GM21576 (cell line): ENCODE measurements at regions not wholly inside any gene's neighbourhood (a gene's known extent, or its start where the extent isn't known, plus 50 kb on each side); places are given as distances from the start of the nearest gene placed in this dataset.
A peak's percentile ranks its signal among the peaks of the same experiment; 100 is the strongest.
"Not testable (repeated sequence)": the region's sequence is repeated elsewhere in the genome, so short reads cannot be mapped to it uniquely, and the experiment has no call there.

Source experiments
- ATAC-seq: cut with Tn5 transposase; IDR thresholded peaks from one replicate; pipeline ENCODE4 v1.9.1; 2021; ENCODE audit warnings: mild to moderate bottlenecking, moderate library complexity; ENCODE audit not compliant: unreplicated experiment

- no peak for ATAC-seq
Observed at GRCh38 chr2:48180557-48180956, 133.9 kb upstream of the FOXN2 start.

- ATAC-seq, result no peak
Observed at GRCh38 chr2:48183276-48183675, 131.2 kb upstream of the FOXN2 start.

- no peak for ATAC-seq
Observed at GRCh38 chr2:48183991-48184390, 130.5 kb upstream of the FOXN2 start.

- ATAC-seq, result no peak
Observed at GRCh38 chr2:48187503-48187902, 127.0 kb upstream of the FOXN2 start.

GRCh38 chr2:48189552-48190228 is 124.8 kb upstream of the FOXN2 start:
- ATAC-seq, result no peak

- ATAC-seq, result no peak
Observed at GRCh38 chr2:48190230-48190629, 124.3 kb upstream of the FOXN2 start.

GRCh38 chr2:48194641-48195040 is 119.8 kb upstream of the FOXN2 start:
- no peak for ATAC-seq

GRCh38 chr2:48195169-48195568 is 119.3 kb upstream of the FOXN2 start:
- no peak for ATAC-seq

GRCh38 chr2:48197618-48198017 is 116.9 kb upstream of the FOXN2 start:
- no peak for ATAC-seq

GRCh38 chr2:48198371-48198770 is 116.1 kb upstream of the FOXN2 start:
- no peak for ATAC-seq

GRCh38 chr2:48199070-48199469 is 115.4 kb upstream of the FOXN2 start:
- no peak for ATAC-seq

GRCh38 chr2:48200620-48201293 is 113.7 kb upstream of the FOXN2 start:
- ATAC-seq, result no peak

- ATAC-seq, result not testable (repeated sequence)
Observed at GRCh38 chr2:48201435-48201834, 113.0 kb upstream of the FOXN2 start.

- no peak for ATAC-seq
Observed at GRCh38 chr2:48202863-48203642, 111.4 kb upstream of the FOXN2 start.

- no peak for ATAC-seq
Observed at GRCh38 chr2:48203668-48204067, 110.8 kb upstream of the FOXN2 start.

- no peak for ATAC-seq
Observed at GRCh38 chr2:48204750-48205136, 109.7 kb upstream of the FOXN2 start.

- ATAC-seq, result peak; percentile 63
Observed at GRCh38 chr2:48205137-48205798, 109.2 kb upstream of the FOXN2 start.

- ATAC-seq, result not testable (repeated sequence)
Observed at GRCh38 chr2:48206056-48206656, 108.3 kb upstream of the FOXN2 start.

- ATAC-seq, result no peak
Observed at GRCh38 chr2:48207201-48207641, 107.3 kb upstream of the FOXN2 start.

GRCh38 chr2:48207851-48208250 is 106.6 kb upstream of the FOXN2 start:
- no peak for ATAC-seq
